ENCODE measurements at regions not wholly inside any gene's neighbourhood (a gene's known extent, or its start where the extent isn't known, plus 50 kb on each side); places are given as distances from the start of the nearest gene placed in this dataset.

DNA sequence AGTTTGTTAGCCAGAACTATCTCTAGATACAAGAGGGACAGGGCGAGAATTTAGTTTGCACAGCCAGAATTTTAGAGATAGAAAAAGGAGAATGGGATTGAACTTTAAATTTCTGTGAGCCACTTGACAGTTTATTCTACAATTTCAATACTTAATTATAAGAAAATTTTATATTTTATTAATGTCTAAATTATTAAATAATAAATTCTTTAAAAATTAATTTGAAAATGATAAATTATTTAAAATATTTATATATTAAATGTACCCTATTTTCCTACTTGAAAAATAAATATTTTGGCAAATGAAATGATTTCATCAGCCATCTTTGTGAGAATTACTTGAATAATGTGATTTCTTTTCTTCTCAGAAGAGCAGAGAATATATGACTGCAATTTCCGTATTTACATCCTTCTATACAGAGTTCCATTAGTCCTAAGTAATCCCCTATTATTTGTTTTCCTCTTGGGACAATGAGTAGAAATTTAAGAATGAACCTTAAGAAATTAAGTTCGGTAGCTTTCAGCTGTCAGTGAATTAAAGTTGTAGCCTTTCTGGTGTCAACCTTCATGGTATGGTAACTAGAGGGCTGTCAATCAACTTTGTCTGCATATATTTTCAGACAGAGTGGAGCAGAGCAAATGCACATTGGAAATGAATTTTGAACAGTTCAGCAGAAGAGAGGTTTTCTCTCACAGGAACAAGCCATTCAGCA is 763.9 kb downstream of the PCDH18 start:
- TF ChIP-seq, protein P1, sequence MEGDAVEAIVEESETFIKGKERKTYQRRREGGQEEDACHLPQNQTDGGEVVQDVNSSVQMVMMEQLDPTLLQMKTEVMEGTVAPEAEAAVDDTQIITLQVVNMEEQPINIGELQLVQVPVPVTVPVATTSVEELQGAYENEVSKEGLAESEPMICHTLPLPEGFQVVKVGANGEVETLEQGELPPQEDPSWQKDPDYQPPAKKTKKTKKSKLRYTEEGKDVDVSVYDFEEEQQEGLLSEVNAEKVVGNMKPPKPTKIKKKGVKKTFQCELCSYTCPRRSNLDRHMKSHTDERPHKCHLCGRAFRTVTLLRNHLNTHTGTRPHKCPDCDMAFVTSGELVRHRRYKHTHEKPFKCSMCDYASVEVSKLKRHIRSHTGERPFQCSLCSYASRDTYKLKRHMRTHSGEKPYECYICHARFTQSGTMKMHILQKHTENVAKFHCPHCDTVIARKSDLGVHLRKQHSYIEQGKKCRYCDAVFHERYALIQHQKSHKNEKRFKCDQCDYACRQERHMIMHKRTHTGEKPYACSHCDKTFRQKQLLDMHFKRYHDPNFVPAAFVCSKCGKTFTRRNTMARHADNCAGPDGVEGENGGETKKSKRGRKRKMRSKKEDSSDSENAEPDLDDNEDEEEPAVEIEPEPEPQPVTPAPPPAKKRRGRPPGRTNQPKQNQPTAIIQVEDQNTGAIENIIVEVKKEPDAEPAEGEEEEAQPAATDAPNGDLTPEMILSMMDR (IDR thresholded peaks at IDR 0.05 in 4 of 5, conservative IDR thresholded peaks at IDR 0.05 in 1 of 5) = no peak
- TF ChIP-seq POLR2A (IDR thresholded peaks at IDR 0.05) = no peak
